B cell (primary cell): ENCODE measurements at regions not wholly inside any gene's neighbourhood (a gene's known extent, or its start where the extent isn't known, plus 50 kb on each side); places are given as distances from the start of the nearest gene placed in this dataset.
A peak's percentile ranks its signal among the peaks of the same experiment; 100 is the strongest.

Experiments
- ATAC-seq: fragments of 200-7000 bp; cut with Tn5 transposase; one replicate; pipeline ENCODE4 v1.10.0; 2021; ENCODE audit warnings: low read depth, mild to moderate bottlenecking, moderate number of reproducible peaks, moderate library complexity
- CTCF ChIA-PET: fragments of 350-600 bp; sonication (Branson Sonifier 250); formaldehyde crosslinking; loops from one replicate; lab custom pipeline; 2021; ENCODE audit warnings: antibody characterized with exemption, inconsistent platforms; lab: Charles Lee
- POLR2A ChIA-PET: fragments of 350-600 bp; sonication (Branson Sonifier 250); formaldehyde crosslinking; loops from one replicate; lab custom pipeline; 2021; ENCODE audit warnings: antibody characterized with exemption; lab: Charles Lee
- DNase-seq: peaks from one replicate; pipeline ENCODE4 v3.0.0; 2013
- H2AFZ ChIP-seq: 2 replicates; pipeline ENCODE4 v1.6.1; 2012; ENCODE audit warnings: mild to moderate bottlenecking, low read depth, low read length; ENCODE audit not compliant: insufficient read depth, poor library complexity, severe bottlenecking
- H3K27ac ChIP-seq, 2 donors: 1 replicate in 1 of 2; 2 replicates in 1 of 2; pipeline ENCODE4 v1.5.1; 2012 to 2013; ENCODE audit warnings: low read length in 2 of 2, mild to moderate bottlenecking in 2 of 2, moderate library complexity in 1 of 2
- H3K27me3 ChIP-seq, 4 experiments: fragments of 200-600 bp in 1 of 4; sonication (generic) in 1 of 4; replicated peaks in 1 of 4; 1 replicate in 2 of 4; 2 replicates in 2 of 4; pipeline versions ENCODE4 v1.6.1 to v1.7.0; 2013 to 2016; ENCODE audit warnings: low read length in 3 of 4, mild to moderate bottlenecking in 2 of 4, mixed read lengths in 1 of 4, moderate library complexity in 1 of 4; ENCODE audit not compliant: insufficient read depth in 4 of 4, control insufficient read depth in 3 of 4; ENCODE audit errors: control extremely low read depth in 1 of 4
- H3K36me3 ChIP-seq, 2 experiments: replicated peaks in 1 of 2; 1 replicate in 1 of 2; 2 replicates in 1 of 2; pipeline versions ENCODE4 v1.6.1 to v1.7.1; 2013; ENCODE audit warnings: low read length in 1 of 2; ENCODE audit not compliant: insufficient read depth in 2 of 2, control insufficient read depth in 1 of 2; ENCODE audit errors: control extremely low read depth in 1 of 2, extremely low read depth in 1 of 2
- H3K4me1 ChIP-seq, 2 donors: fragments of 200-600 bp in 1 of 2; sonication (generic) in 1 of 2; 1 replicate in 1 of 2; 2 replicates in 1 of 2; pipeline versions ENCODE4 v1.5.1 to v1.6.1; 2013 to 2017; ENCODE audit warnings: low read length in 2 of 2; ENCODE audit not compliant: control insufficient read depth in 2 of 2, insufficient read depth in 2 of 2
- H3K4me2 ChIP-seq: replicated peaks from 2 replicates; pipeline ENCODE3; 2012; ENCODE audit warnings: mild to moderate bottlenecking, low read depth, low read length; ENCODE audit not compliant: poor library complexity, severe bottlenecking
- H3K4me3 ChIP-seq, 5 experiments: fragments of 200-600 bp in 1 of 5; sonication (generic) in 1 of 5; 1 replicate in 3 of 5; 2 replicates in 2 of 5; pipeline versions ENCODE4 v1.5.1 to v1.7.0; 2011 to 2016; ENCODE audit warnings: low read length in 4 of 5, mild to moderate bottlenecking in 4 of 5, low read depth in 2 of 5, control low read depth in 1 of 5, moderate library complexity in 1 of 5; ENCODE audit not compliant: insufficient read depth in 1 of 5; ENCODE audit errors: control extremely low read depth in 1 of 5, extremely low read depth in 1 of 5
- H3K79me2 ChIP-seq: fragments of 200-600 bp; sonication (generic); one replicate; pipeline ENCODE4 v1.6.0; 2016; ENCODE audit warnings: low read length; ENCODE audit not compliant: control insufficient read depth, insufficient read depth
- H3K9ac ChIP-seq: fragments of 200-600 bp; sonication (generic); 2 replicates; pipeline ENCODE4 v1.6.1; 2017; ENCODE audit warnings: mild to moderate bottlenecking, low read length, moderate library complexity
- H3K9me3 ChIP-seq, 3 donors: one replicate each; pipeline versions ENCODE4 v1.6.1 to v1.7.1; 2013; ENCODE audit warnings: low read length in 2 of 3; ENCODE audit not compliant: control insufficient read depth in 2 of 3, insufficient read depth in 1 of 3; ENCODE audit errors: control extremely low read depth in 1 of 3
- H4K20me1 ChIP-seq: 2 replicates; pipeline ENCODE4 v1.6.0; 2012; ENCODE audit warnings: mild to moderate bottlenecking, low read length; ENCODE audit not compliant: insufficient read depth, control insufficient read depth, poor library complexity, severe bottlenecking
- H3K27ac Mint-ChIP-seq: one replicate; pipeline ENCODE4 v1.8.0; 2021; ENCODE audit warnings: mixed read lengths
- H3K27me3 Mint-ChIP-seq: one replicate; pipeline ENCODE4 v1.8.0; 2021; ENCODE audit warnings: mixed read lengths
- H3K4me1 Mint-ChIP-seq: one replicate; pipeline ENCODE4 v1.8.0; 2021; ENCODE audit warnings: mixed read lengths
- H3K4me3 Mint-ChIP-seq: one replicate; pipeline ENCODE4 v1.8.0; 2021; ENCODE audit warnings: mixed read lengths
- H3K9me3 Mint-ChIP-seq: one replicate; pipeline ENCODE4 v1.8.0; 2022; ENCODE audit warnings: mixed read lengths; ENCODE audit not compliant: insufficient read depth
- EZH2 ChIP-seq: IDR thresholded peaks from 2 replicates; pipeline ENCODE4 v1.6.1; 2012; ENCODE audit warnings: borderline replicate concordance, low read depth, mild to moderate bottlenecking, moderate library complexity, low read length; ENCODE audit not compliant: insufficient read depth, poor library complexity, severe bottlenecking
- WGBS: methylation state at CpG from one replicate; pipeline ENCODE4 v1.1.5; 2013; ENCODE audit warnings: missing lambda C conversion rate; ENCODE audit not compliant: insufficient coverage; 5-methylcytosine and 5-hydroxymethylcytosine counted together
- intact Hi-C: fragments of 100-400 bp; cut with micrococcal nuclease; formaldehyde crosslinking; loops from one replicate; pipeline ENCODE4 v1.10.0; 2022
- TF ChIP-seq, protein P1 (sequence below): fragments of 200-600 bp; IDR thresholded peaks from one replicate; pipeline ENCODE4 v1.8.0; 2022; ENCODE audit warnings: antibody characterized with exemption, mild to moderate bottlenecking

DNA sequence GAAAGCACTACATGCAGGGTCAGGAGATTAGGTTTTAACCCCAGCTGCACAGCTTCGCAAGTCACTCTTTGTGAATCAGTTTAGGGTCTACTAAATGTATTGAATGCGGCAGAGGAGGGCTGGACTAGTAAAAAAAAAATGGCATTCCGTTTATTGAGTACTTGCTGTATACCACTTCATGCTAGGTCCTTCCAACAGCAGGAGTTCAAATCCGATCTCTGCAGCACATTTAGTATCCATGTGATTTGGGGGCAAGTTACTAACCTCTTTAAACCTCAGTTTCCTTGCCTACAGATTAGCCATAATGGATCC lies 204.4 kb downstream of the SNCAIP start:
- Histone ChIP-seq H3K79me2 (no peaks in the 10 kb centered on the region), H3K4me2 (no peak overlapping the region), H3K9me3 (no peaks in the 10 kb centered on the region), H3K36me3 (no peaks in the 10 kb centered on the region), H3K27ac (no peak overlapping the region), H4K20me1 (no peaks in the 10 kb centered on the region), H3K27me3 (peaks cover 0 to 4% (median 0%) of the 10 kb centered on the region in 4 experiments), H3K4me1 (peaks cover 0 to 3% of the 10 kb centered on the region in 2 donors), H3K9ac (no peak overlapping the region), H2AFZ (no peak overlapping the region), H3K4me3 (no peak overlapping the region)
- TF ChIP-seq, protein P1, sequence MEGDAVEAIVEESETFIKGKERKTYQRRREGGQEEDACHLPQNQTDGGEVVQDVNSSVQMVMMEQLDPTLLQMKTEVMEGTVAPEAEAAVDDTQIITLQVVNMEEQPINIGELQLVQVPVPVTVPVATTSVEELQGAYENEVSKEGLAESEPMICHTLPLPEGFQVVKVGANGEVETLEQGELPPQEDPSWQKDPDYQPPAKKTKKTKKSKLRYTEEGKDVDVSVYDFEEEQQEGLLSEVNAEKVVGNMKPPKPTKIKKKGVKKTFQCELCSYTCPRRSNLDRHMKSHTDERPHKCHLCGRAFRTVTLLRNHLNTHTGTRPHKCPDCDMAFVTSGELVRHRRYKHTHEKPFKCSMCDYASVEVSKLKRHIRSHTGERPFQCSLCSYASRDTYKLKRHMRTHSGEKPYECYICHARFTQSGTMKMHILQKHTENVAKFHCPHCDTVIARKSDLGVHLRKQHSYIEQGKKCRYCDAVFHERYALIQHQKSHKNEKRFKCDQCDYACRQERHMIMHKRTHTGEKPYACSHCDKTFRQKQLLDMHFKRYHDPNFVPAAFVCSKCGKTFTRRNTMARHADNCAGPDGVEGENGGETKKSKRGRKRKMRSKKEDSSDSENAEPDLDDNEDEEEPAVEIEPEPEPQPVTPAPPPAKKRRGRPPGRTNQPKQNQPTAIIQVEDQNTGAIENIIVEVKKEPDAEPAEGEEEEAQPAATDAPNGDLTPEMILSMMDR, result peak; percentile 46
- no peak for TF ChIP-seq EZH2
- H3K9me3 Mint-ChIP-seq, result no peaks in the 10 kb centered on the region
- intact Hi-C loops, result loop anchor here (2.0 to 10.0 kb wide), 7 partner anchors 258 to 1094 kb away; partner anchors contain the start of genes CEP120 and SNX2
- H3K4me1 Mint-ChIP-seq, result peaks cover 4% of the 10 kb centered on the region
- ATAC-seq (no peak), DNase-seq (no peak)
- ChIA-PET POLR2A (no interaction called here), CTCF (interaction anchor here (0.6 to 2.5 kb wide), 40 partner anchors 10 to 1094 kb away, joined by 3 to 25 read pairs (median 4); partner anchors contain the start of genes CEP120 and SNX2)
- H3K4me3 Mint-ChIP-seq, result no peak overlapping the region
- 92% methylated on average over 2 of the region's 4 CpGs for WGBS
- H3K27me3 Mint-ChIP-seq, result peaks cover 4% of the 10 kb centered on the region
- no peak overlapping the region for H3K27ac Mint-ChIP-seq

DNA sequence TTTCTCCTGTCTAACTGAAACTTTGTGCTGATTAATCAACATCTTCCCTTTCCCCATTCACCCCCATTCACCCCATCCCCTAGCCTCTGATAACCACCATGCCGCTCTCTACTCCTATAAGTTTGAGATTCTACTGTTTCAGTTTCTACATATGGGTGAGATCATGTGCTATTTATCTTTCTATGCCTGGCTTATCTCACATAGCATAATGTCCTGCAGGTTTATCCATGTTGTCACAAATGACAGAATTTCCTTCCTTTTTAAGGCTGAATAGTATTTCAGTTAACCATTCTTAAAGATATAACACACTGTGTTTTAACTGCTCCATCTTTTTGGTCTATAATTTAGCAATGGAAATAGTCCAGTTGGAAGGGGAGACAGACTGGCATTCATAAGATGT lies 205.1 kb downstream of the SNCAIP start:
- Histone ChIP-seq H3K4me2 (no peak overlapping the region), H3K36me3 (no peaks in the 10 kb centered on the region), H2AFZ (peak overlapping the region; percentile 3), H3K9me3 (no peaks in the 10 kb centered on the region), H4K20me1 (no peaks in the 10 kb centered on the region), H3K4me3 (no peak overlapping the region), H3K27me3 (peaks cover 0 to 4% (median 0%) of the 10 kb centered on the region in 4 experiments), H3K27ac (no peak overlapping the region), H3K4me1 (peaks cover 0 to 3% of the 10 kb centered on the region in 2 donors), H3K79me2 (no peaks in the 10 kb centered on the region), H3K9ac (no peak overlapping the region)
- CTCF ChIA-PET, result interaction anchor here (1.0 to 2.5 kb wide), 13 partner anchors 187 to 906 kb away, joined by 3 to 25 read pairs (median 6); partner anchors contain the start of gene CEP120
- no peak for DNase-seq
- intact Hi-C loops, result loop anchor here (2.0 to 10.0 kb wide), 7 partner anchors 258 to 1094 kb away; partner anchors contain the start of genes CEP120 and SNX2
- no CpG with 5 or more reads among the region's 1 CpG for WGBS
- Mint-ChIP-seq H3K4me1 (peaks cover 4% of the 10 kb centered on the region), H3K9me3 (no peaks in the 10 kb centered on the region), H3K27me3 (peaks cover 4% of the 10 kb centered on the region), H3K4me3 (no peak overlapping the region), H3K27ac (no peak overlapping the region)
- TF ChIP-seq, protein P1, result no peak
- no peak for TF ChIP-seq EZH2
- POLR2A ChIA-PET, result no interaction called here
- no peak for ATAC-seq
